ENCODE measurements at regions not wholly inside any gene's neighbourhood (a gene's known extent, or its start where the extent isn't known, plus 50 kb on each side); places are given as distances from the start of the nearest gene placed in this dataset.

GRCh38 chr2:49224426-49225010 is 70.2 kb upstream of the FSHR start:
- TF ChIP-seq CREB1 (IDR thresholded peaks at IDR 0.05; ENCODE audit: low read depth) (no peak), EGR1 (IDR thresholded peaks at IDR 0.05) (no peak), ZBTB7A (IDR thresholded peaks at IDR 0.05; ENCODE audit: low read depth) (no peak), RAD21 (IDR thresholded peaks at IDR 0.05; ENCODE audit: low read depth) (no peak), TEAD4 (IDR thresholded peaks at IDR 0.05) (no peak), FOXM1 (IDR thresholded peaks at IDR 0.05; ENCODE audit: borderline replicate concordance, low read depth) (no peak), YY1 (IDR thresholded peaks at IDR 0.05; ENCODE audit: low read depth) (no peak), CEBPB (IDR thresholded peaks at IDR 0.05) (no peak)
- TF ChIP-seq, protein P1, sequence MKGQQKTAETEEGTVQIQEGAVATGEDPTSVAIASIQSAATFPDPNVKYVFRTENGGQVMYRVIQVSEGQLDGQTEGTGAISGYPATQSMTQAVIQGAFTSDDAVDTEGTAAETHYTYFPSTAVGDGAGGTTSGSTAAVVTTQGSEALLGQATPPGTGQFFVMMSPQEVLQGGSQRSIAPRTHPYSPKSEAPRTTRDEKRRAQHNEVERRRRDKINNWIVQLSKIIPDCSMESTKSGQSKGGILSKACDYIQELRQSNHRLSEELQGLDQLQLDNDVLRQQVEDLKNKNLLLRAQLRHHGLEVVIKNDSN (IDR thresholded peaks at IDR 0.05): no peak

DNA sequence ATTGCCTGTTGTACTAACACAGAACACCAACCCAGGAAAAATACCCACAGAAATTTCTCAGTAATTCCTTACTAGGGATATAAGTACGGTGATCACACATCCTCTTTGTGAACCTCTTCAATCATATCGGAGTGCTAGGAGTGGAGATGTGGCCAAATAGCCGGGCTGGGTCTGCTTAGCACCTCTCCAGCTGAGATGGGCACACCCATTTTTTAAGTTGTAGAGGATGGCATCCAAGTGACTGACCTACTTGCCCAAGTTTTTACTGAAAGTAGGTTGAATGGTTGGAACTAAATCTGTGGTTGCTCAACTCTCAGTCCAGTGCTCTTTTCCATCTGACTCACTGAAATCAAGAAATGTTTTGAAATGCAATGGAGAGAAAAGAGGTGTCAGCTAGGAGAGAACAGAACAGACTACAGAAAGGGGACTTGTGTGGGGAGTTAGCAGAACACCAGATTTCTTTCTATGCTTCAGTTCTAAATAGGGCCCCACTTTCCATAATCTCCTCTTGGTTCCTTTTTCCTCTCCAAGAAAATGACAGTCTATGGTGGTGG is 68.7 kb upstream of the FSHR start:
- no peak for TF ChIP-seq CREB1 (IDR thresholded peaks at IDR 0.05; ENCODE audit: low read depth)
- TF ChIP-seq MAX (IDR thresholded peaks at IDR 0.05): no peak
- no peak for TF ChIP-seq EP300 (IDR thresholded peaks at IDR 0.05; ENCODE audit: borderline replicate concordance)
- no peak for TF ChIP-seq TEAD4 (IDR thresholded peaks at IDR 0.05)
- no peak for TF ChIP-seq RAD21 (IDR thresholded peaks at IDR 0.05; ENCODE audit: low read depth)

DNA sequence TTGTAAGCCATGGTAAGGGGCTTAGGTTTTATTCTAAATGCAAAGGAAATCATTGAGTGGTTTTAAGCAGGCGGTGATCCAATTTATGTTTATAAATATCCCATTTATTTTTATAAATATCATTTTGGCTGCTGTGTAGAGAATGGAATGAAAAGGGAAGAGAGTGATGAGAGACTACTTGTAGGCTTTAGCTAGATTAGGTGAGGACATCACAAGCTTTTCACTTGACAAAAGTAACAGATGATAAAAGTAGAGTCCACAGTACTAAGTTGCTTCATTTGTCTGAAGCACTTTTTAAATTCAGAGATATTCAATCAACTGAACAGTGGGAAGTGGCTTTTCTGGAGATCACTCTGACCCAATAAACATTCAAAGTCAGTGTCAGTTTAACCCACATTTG is 65.4 kb upstream of the FSHR start:
- no peak for TF ChIP-seq RAD21 (IDR thresholded peaks at IDR 0.05; ENCODE audit: low read depth)

DNA sequence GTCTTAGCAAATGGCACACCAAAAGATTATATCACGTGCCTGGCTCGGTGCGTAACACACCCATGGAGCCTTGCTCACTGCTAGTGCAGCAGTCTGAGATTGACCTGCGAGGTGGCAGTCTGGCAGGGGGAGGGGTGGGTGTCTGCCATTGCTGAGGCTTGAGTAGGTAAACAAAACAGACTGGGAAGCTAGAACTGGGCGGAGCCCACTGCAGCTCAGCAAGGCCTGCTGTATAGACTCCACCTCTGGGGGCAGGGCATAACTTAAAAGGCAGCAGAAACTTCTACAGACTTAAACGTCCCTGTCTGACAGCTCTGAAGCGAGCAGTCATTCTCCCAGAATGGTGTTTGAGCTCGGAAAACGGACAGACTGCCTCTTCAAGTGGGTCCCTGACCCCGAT is 55.9 kb upstream of the FSHR start:
- TF ChIP-seq YY1 (IDR thresholded peaks at IDR 0.05; ENCODE audit: low read depth) (no peak), FOXM1 (IDR thresholded peaks at IDR 0.05; ENCODE audit: borderline replicate concordance, low read depth) (no peak), CREB1 (IDR thresholded peaks at IDR 0.05; ENCODE audit: low read depth) (no peak), EGR1 (IDR thresholded peaks at IDR 0.05) (no peak), TCF12 (IDR thresholded peaks at IDR 0.05; ENCODE audit: low read depth) (no peak), EP300 (IDR thresholded peaks at IDR 0.05; ENCODE audit: borderline replicate concordance) (no peak), CEBPB (IDR thresholded peaks at IDR 0.05) (no peak), REST (IDR thresholded peaks at IDR 0.05; ENCODE audit: low read depth) (no peak), TEAD4 (IDR thresholded peaks at IDR 0.05) (no peak), RAD21 (IDR thresholded peaks at IDR 0.05; ENCODE audit: low read depth) (no peak), TAF1 (IDR thresholded peaks at IDR 0.05; ENCODE audit: low read depth) (no peak), ZBTB7A (IDR thresholded peaks at IDR 0.05; ENCODE audit: low read depth) (no peak), NFIC (IDR thresholded peaks at IDR 0.05) (no peak), MAX (IDR thresholded peaks at IDR 0.05) (no peak)
- TF ChIP-seq, protein P1 (IDR thresholded peaks at IDR 0.05): no peak

GRCh38 chr2:49207204-49207603 is 52.9 kb upstream of the FSHR start:
- TF ChIP-seq FOXM1 (IDR thresholded peaks at IDR 0.05; ENCODE audit: borderline replicate concordance, low read depth): no peak
- TF ChIP-seq CEBPB (IDR thresholded peaks at IDR 0.05): no peak
